CD4-positive, alpha-beta memory T cell (primary cell): ENCODE measurements at regions not wholly inside any gene's neighbourhood (a gene's known extent, or its start where the extent isn't known, plus 50 kb on each side); places are given as distances from the start of the nearest gene placed in this dataset.

ENCODE experiments used
- CTCF ChIA-PET: fragments of 350-600 bp; sonication (Branson Sonifier 250); formaldehyde crosslinking; loops from one replicate; lab custom pipeline; 2021; ENCODE audit warnings: inconsistent platforms; ENCODE audit not compliant: partially characterized antibody; lab: Charles Lee
- POLR2A ChIA-PET: fragments of 350-600 bp; sonication (Branson Sonifier 250); formaldehyde crosslinking; loops from one replicate; lab custom pipeline; 2021; ENCODE audit not compliant: partially characterized antibody; lab: Charles Lee
- DNase-seq, 5 donors: peaks; one replicate each; pipeline versions ENCODE4 v3.0.0 to v3.0.0-alpha.2; 2020 to 2022; ENCODE audit warnings: mixed read lengths in 1 of 5
- H3K27ac ChIP-seq: one replicate; pipeline ENCODE4 v1.7.0; 2013; ENCODE audit warnings: low read depth, low read length
- H3K27me3 ChIP-seq: 2 replicates; pipeline ENCODE4 v1.7.0; 2013; ENCODE audit warnings: mild to moderate bottlenecking, low read length, moderate library complexity; ENCODE audit not compliant: insufficient read depth
- H3K36me3 ChIP-seq: 2 replicates; pipeline ENCODE4 v1.7.0; 2013; ENCODE audit warnings: mild to moderate bottlenecking, low read length, moderate library complexity; ENCODE audit not compliant: insufficient read depth
- H3K4me1 ChIP-seq: 2 replicates; pipeline ENCODE4 v1.7.0; 2013; ENCODE audit warnings: mild to moderate bottlenecking, low read length, moderate library complexity; ENCODE audit not compliant: insufficient read depth
- H3K4me3 ChIP-seq, 2 donors: one replicate each; pipeline ENCODE4 v1.7.0; 2013; ENCODE audit warnings: low read length in 2 of 2, mild to moderate bottlenecking in 1 of 2
- H3K9me3 ChIP-seq, 2 donors: one replicate each; pipeline ENCODE4 v1.7.0; 2013; ENCODE audit warnings: low read length in 2 of 2, control low read depth in 1 of 2; ENCODE audit not compliant: control insufficient read depth in 1 of 2
- H3K27ac Mint-ChIP-seq, 7 donors: one replicate each; pipeline ENCODE4 v1.8.0; 2020 to 2021; ENCODE audit warnings: mixed read lengths in 7 of 7, mild to moderate bottlenecking in 6 of 7, inconsistent platforms in 3 of 7, moderate library complexity in 3 of 7
- H3K27me3 Mint-ChIP-seq, 2 donors: one replicate each; pipeline ENCODE4 v1.8.0; 2020 to 2021; ENCODE audit warnings: mixed read lengths in 2 of 2
- H3K36me3 Mint-ChIP-seq, 2 donors: one replicate each; pipeline ENCODE4 v1.8.0; 2020 to 2021; ENCODE audit warnings: mixed read lengths in 2 of 2, inconsistent platforms in 1 of 2, mild to moderate bottlenecking in 1 of 2
- H3K4me1 Mint-ChIP-seq, 4 donors: one replicate each; pipeline ENCODE4 v1.8.0; 2020 to 2021; ENCODE audit warnings: mixed read lengths in 4 of 4, mild to moderate bottlenecking in 1 of 4
- H3K4me3 Mint-ChIP-seq, 8 donors: one replicate each; pipeline ENCODE4 v1.8.0; 2020 to 2021; ENCODE audit warnings: mixed read lengths in 8 of 8, mild to moderate bottlenecking in 7 of 8, moderate library complexity in 6 of 8, inconsistent platforms in 3 of 8
- H3K9me3 Mint-ChIP-seq, 8 donors: one replicate each; pipeline ENCODE4 v1.8.0; 2020 to 2021; ENCODE audit warnings: mixed read lengths in 8 of 8, mild to moderate bottlenecking in 5 of 8, inconsistent platforms in 3 of 8, moderate library complexity in 1 of 8
- intact Hi-C: fragments of 100-400 bp; cut with micrococcal nuclease; formaldehyde crosslinking; loops from one replicate; pipeline ENCODE4 v1.15.1; 2023

DNA sequence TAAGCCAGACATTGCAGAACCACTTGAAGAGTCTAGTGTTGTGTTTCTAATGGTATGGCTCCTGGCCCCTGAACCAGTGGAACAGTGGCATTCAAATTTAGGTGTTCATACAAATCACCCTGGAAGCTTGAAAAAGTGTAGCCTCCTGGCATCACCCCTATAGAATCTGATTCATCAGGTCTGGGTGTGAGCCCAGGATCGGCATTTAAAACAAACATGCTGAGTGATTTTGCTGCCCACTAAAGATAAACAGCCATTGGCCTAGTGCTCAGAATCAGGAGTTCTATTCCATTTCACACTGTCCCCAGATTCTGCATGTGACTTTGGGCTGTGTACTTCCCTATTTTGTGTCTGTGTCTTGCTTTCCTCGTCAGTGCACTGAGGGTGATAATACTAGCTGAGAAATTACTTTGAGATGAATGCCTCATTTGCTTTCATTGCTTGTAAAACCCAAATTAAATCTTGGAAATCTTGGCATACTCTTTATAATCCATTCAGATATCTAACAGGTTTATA lies 241.5 kb upstream of the CLINT1 start:
- CTCF ChIA-PET = no interaction called here
- DNase-seq = no peak

DNA sequence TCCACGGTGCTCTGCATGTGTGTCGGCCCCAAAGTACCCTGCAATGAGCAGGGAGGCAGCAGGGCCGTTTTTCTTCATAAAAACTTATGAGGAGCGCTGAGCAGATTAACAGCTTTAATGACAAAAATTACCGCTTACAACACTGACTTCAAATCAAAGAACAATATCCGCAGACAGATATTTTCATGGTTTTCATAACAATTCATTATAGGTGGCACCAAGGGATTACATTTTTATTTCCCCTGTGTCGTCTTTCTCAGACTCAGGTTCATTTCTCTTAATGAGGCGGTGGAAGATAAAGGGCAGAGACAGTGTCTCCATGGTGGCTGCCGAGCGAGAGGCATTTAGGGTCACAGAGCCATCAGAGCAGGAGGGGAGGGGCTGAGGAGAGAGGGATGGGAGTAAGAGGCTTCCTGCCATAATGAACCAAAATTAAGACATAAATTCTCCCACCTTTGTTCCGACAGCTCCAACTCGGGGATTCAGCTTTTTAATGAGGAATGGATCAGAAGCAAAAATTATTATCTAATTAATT lies 240.7 kb upstream of the CLINT1 start:
- Mint-ChIP-seq H3K27me3 (peaks cover 6 to 9% of the 10 kb centered on the region in 2 donors), H3K36me3 (no peaks in the 10 kb centered on the region), H3K27ac (no peak overlapping the region), H3K4me3 (no peak overlapping the region), H3K4me1 (no peaks in the 10 kb centered on the region), H3K9me3 (peaks cover 0 to 2% (median 0%) of the 10 kb centered on the region in 8 donors)
- Histone ChIP-seq H3K36me3 (no peaks in the 10 kb centered on the region), H3K27ac (no peak overlapping the region), H3K27me3 (no peaks in the 10 kb centered on the region), H3K4me3 (no peak overlapping the region), H3K9me3 (no peaks in the 10 kb centered on the region), H3K4me1 (no peaks in the 10 kb centered on the region)
- ChIA-PET CTCF (no interaction called here), POLR2A (no interaction called here)
- intact Hi-C loops = no loop called here
- no peak for DNase-seq

More for the DNA sequence above, 241.5 kb upstream of the CLINT1 start:
- H3K4me1 ChIP-seq = no peaks in the 10 kb centered on the region
- no peak overlapping the region for H3K4me3 ChIP-seq
- no peaks in the 10 kb centered on the region for H3K36me3 Mint-ChIP-seq
- no peak overlapping the region for H3K27ac Mint-ChIP-seq
- no peak overlapping the region for H3K4me3 Mint-ChIP-seq
- POLR2A ChIA-PET = no interaction called here
- no peaks in the 10 kb centered on the region for H3K36me3 ChIP-seq
- H3K27ac ChIP-seq = no peak overlapping the region
- peaks cover 0 to 2% (median 0%) of the 10 kb centered on the region in 8 donors for H3K9me3 Mint-ChIP-seq
- H3K9me3 ChIP-seq = no peaks in the 10 kb centered on the region
- no peaks in the 10 kb centered on the region for H3K27me3 ChIP-seq
- H3K27me3 Mint-ChIP-seq = peaks cover 6 to 8% of the 10 kb centered on the region in 2 donors
- no peaks in the 10 kb centered on the region for H3K4me1 Mint-ChIP-seq
- intact Hi-C loops = no loop called here

DNA sequence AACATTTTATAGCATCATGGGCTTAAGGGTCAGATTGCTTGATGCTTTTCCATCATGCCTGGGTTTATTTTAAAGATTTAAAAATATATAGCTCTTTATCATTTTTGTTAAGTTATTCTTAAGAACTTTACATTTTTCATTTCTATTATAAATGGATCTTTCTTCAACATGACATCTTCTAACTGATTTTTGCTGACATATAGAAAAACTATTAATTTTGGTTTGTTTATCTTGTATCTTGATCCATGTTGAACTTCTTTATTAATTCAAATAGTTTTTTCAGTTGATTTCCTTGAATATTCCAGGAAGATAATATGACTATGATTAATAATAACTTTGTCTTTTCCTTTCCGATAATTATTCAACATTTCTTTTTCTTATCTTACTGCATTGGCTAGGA lies 237.9 kb upstream of the CLINT1 start:
- peaks cover 14 to 18% of the 10 kb centered on the region in 2 donors for H3K27me3 Mint-ChIP-seq
- no peaks in the 10 kb centered on the region for H3K36me3 ChIP-seq
- H3K4me3 ChIP-seq = no peak overlapping the region
- H3K9me3 Mint-ChIP-seq = peaks cover 0 to 2% (median 0%) of the 10 kb centered on the region in 8 donors
- ChIA-PET CTCF (no interaction called here), POLR2A (no interaction called here)
- no peak overlapping the region for H3K4me3 Mint-ChIP-seq
- no peaks in the 10 kb centered on the region for H3K36me3 Mint-ChIP-seq
- no peaks in the 10 kb centered on the region for H3K4me1 ChIP-seq
- no peaks in the 10 kb centered on the region for H3K9me3 ChIP-seq
- H3K27ac ChIP-seq = no peak overlapping the region
- H3K27me3 ChIP-seq = no peaks in the 10 kb centered on the region
- intact Hi-C loops = no loop called here
- H3K27ac Mint-ChIP-seq = no peak overlapping the region
- H3K4me1 Mint-ChIP-seq = no peaks in the 10 kb centered on the region
- DNase-seq = no peak

DNA sequence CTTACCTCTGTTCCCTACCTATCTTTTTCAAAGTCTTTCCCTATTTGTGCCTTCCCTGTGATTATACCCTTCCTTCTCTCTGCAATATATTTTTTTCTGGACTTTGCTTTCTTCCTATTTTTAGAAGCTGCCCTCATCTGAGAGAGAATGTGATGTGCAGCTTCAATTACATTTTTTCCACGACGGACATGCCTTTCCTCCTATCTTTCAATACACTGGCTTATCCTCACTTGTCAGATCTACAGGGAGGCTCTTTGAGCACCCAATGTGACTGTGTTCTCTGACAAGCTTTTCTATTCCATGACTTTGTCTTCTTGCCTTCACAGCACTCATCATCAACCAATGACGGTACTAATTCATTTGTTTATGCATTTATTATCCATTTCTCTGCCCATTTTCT lies 227.9 kb upstream of the CLINT1 start:
- CTCF ChIA-PET = interaction anchor here (7.7 kb wide), 1 partner anchor 12 kb away, joined by 48 read pairs; no protein-coding TSS in a partner anchor

DNA sequence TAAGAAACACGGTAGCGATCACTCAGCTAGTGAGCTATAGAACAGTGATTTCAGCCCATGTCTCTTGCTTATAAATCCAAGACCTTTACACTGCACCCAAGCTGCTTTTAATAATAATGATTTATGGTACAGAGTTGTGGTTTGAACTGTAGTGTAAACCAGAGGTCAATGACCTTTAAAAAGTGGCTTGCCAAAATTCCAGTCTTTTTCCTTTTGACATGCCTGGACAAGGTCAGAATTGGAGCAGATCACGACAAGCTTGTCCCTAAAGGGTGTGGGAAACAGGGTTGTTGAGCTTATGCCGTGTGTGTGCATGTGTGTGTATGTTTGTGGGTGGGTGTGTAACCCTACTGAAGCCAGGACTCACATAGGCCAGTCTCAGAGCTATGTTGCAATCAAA lies 225.3 kb upstream of the CLINT1 start:
- Histone ChIP-seq H3K4me1 (no peaks in the 10 kb centered on the region), H3K4me3 (no peak overlapping the region), H3K36me3 (no peaks in the 10 kb centered on the region), H3K27ac (no peak overlapping the region), H3K9me3 (no peaks in the 10 kb centered on the region), H3K27me3 (no peaks in the 10 kb centered on the region)
- ChIA-PET CTCF (interaction anchor here (1.7 to 7.7 kb wide), 2 partner anchors 10 to 14 kb away, joined by 4 to 48 read pairs; no protein-coding TSS in a partner anchor), POLR2A (no interaction called here)
- no peak overlapping the region for H3K4me3 Mint-ChIP-seq
- H3K27ac Mint-ChIP-seq = no peak overlapping the region
- H3K36me3 Mint-ChIP-seq = no peaks in the 10 kb centered on the region
- no peaks in the 10 kb centered on the region for H3K9me3 Mint-ChIP-seq
- H3K27me3 Mint-ChIP-seq = peaks cover 9 to 22% of the 10 kb centered on the region in 2 donors
- no peak for DNase-seq
- no peaks in the 10 kb centered on the region for H3K4me1 Mint-ChIP-seq
- intact Hi-C loops = no loop called here

More for the DNA sequence above, 227.9 kb upstream of the CLINT1 start:
- DNase-seq = no peak
- no peaks in the 10 kb centered on the region for H3K36me3 Mint-ChIP-seq
- no peak overlapping the region for H3K27ac Mint-ChIP-seq
- Histone ChIP-seq H3K4me3 (no peak overlapping the region), H3K36me3 (no peaks in the 10 kb centered on the region), H3K9me3 (no peaks in the 10 kb centered on the region), H3K27me3 (no peaks in the 10 kb centered on the region), H3K4me1 (no peaks in the 10 kb centered on the region), H3K27ac (no peak overlapping the region)
- peaks cover 9 to 15% of the 10 kb centered on the region in 2 donors for H3K27me3 Mint-ChIP-seq
- no peaks in the 10 kb centered on the region for H3K4me1 Mint-ChIP-seq
- H3K4me3 Mint-ChIP-seq = no peak overlapping the region
- no peaks in the 10 kb centered on the region for H3K9me3 Mint-ChIP-seq
- POLR2A ChIA-PET = no interaction called here
- intact Hi-C loops = no loop called here

DNA sequence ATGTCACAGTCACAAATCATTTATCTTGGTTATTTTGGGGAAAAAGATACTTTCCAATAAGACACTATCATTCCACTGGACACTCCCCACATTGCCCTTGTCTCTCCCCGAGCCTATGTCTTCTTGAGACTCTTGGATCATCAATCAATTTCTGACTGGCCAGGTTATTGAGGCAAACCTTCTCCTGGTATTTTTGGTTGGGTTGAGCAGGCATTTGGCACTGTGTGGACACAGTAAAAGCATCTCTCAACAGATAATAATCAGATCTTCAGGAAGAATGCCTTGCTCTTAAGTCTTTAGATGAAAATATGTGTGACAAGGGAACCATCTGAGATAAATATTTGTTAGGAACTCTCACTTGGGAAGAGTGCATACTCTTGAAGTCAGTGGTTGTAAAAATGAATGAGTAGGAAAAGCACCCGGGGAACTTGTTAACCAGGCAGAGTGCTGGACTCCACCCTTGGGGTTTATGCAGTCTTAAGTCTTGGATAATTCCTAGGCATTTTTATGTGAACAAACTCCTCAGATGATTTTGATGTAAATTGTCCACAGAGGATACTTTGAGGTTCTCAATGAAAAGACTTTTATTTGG lies 223.8 kb upstream of the CLINT1 start:
- Histone ChIP-seq H3K27ac (no peak overlapping the region), H3K4me1 (no peaks in the 10 kb centered on the region), H3K27me3 (no peaks in the 10 kb centered on the region), H3K36me3 (no peaks in the 10 kb centered on the region), H3K4me3 (no peak overlapping the region), H3K9me3 (no peaks in the 10 kb centered on the region)
- H3K27ac Mint-ChIP-seq = no peak overlapping the region
- no peaks in the 10 kb centered on the region for H3K9me3 Mint-ChIP-seq
- POLR2A ChIA-PET = no interaction called here
- CTCF ChIA-PET = interaction anchor here (1.0 to 7.7 kb wide), 2 partner anchors 8 to 9 kb away, joined by 4 to 48 read pairs; no protein-coding TSS in a partner anchor
- no peak for DNase-seq
- peaks cover 7 to 27% of the 10 kb centered on the region in 2 donors for H3K27me3 Mint-ChIP-seq
- H3K4me3 Mint-ChIP-seq = no peak overlapping the region
- H3K4me1 Mint-ChIP-seq = no peaks in the 10 kb centered on the region
- intact Hi-C loops = no loop called here
- no peaks in the 10 kb centered on the region for H3K36me3 Mint-ChIP-seq

DNA sequence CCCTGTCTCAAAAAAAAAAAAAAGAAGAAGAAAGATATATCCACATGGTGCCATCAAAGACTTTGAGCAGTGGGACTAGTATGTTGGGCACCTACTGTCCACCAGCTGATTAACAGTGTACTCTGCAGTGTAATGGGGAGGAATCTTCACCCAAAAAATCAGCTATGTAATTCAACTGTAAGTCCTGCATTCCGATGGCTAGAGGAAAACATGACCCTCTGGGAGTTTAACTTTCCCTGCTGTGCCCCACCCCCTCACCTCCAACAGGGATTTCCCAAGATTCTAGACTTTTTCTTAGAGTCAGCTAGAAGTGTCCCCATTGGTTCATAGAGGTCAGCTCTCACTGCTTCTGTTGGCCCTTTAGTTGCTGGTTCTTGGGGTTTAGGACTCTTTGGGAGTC lies 221.2 kb upstream of the CLINT1 start:
- Histone ChIP-seq H3K4me1 (peaks cover 4% of the 10 kb centered on the region), H3K27ac (no peak overlapping the region), H3K27me3 (no peaks in the 10 kb centered on the region), H3K36me3 (no peaks in the 10 kb centered on the region), H3K4me3 (no peak overlapping the region), H3K9me3 (no peaks in the 10 kb centered on the region)
- Mint-ChIP-seq H3K4me1 (peaks cover 0 to 5% (median 4%) of the 10 kb centered on the region in 4 donors), H3K27ac (no peak overlapping the region), H3K36me3 (no peaks in the 10 kb centered on the region), H3K27me3 (peaks cover 2 to 23% of the 10 kb centered on the region in 2 donors), H3K4me3 (no peak overlapping the region), H3K9me3 (no peaks in the 10 kb centered on the region)
- CTCF ChIA-PET = interaction anchor here (0.6 to 1.3 kb wide), 2 partner anchors 8 to 9 kb away, joined by 3 to 4 read pairs; no protein-coding TSS in a partner anchor
- intact Hi-C loops = no loop called here
- DNase-seq = no peak
- POLR2A ChIA-PET = no interaction called here
